K562 (cell line): ENCODE measurements at regions not wholly inside any gene's neighbourhood (a gene's known extent, or its start where the extent isn't known, plus 50 kb on each side); places are given as distances from the start of the nearest gene placed in this dataset.

ENCODE experiments used
- ATAC-seq: fragments of 200-7000 bp; cut with Tn5 transposase; 3 replicates; pipeline ENCODE4 v1.9.1; 2020; ENCODE audit warnings: moderate library complexity
- BruUV-seq: library from RNA; stranded (reverse); fragments of 400-500 nt; replicated peaks from 2 replicates; lab custom pipeline; 2021; lab: Mats Ljungman, UMichigan
- CTCF ChIA-PET: fragments of 300-600 bp; formaldehyde crosslinking; extraction: SDS; loops from one replicate; lab custom pipeline; 2021; ENCODE audit warnings: low intra/inter-chr PET ratio; lab: Yijun Ruan, JAX
- POLR2A ChIA-PET: fragments of 300-600, 350-650 bp; sonication (Branson Sonifier 250); formaldehyde crosslinking; extraction: SDS; loops from one replicate; lab custom pipeline; 2021; ENCODE audit warnings: antibody characterized with exemption, inconsistent platforms; lab: Yijun Ruan, JAX
- DNase-seq, 4 experiments: peaks; one replicate each; pipeline versions ENCODE4 v3.0.0 to v3.0.0-alpha.2; 2011 to 2018; ENCODE audit warnings: low spot score in 3 of 4, mixed read lengths in 3 of 4; ENCODE audit errors: extremely low read depth in 1 of 4
- FAIRE-seq: peaks from 2 replicates; lab custom pipeline; 2011; peaks lifted over from hg19 to GRCh38; lab: Jason Lieb, UNC
- H2AFZ ChIP-seq: 2 replicates; pipeline ENCODE4 v1.6.0; 2011; ENCODE audit warnings: low read depth, low read length, control low read depth, inconsistent platforms
- H3K27ac ChIP-seq: fragments of 200-600 bp; 3 replicates; pipeline ENCODE4 v1.8.0; 2011; ENCODE audit warnings: low read depth, mild to moderate bottlenecking, control low read depth, inconsistent platforms, low read length, moderate library complexity, mixed read lengths; ENCODE audit errors: extremely low read depth
- H3K27me3 ChIP-seq, 2 experiments: fragments of 300-600 bp in 1 of 2; 2 replicates in 1 of 2; 3 replicates in 1 of 2; pipeline versions ENCODE4 v1.6.0 to v1.8.0; 2011; ENCODE audit warnings: inconsistent platforms in 2 of 2, low read length in 2 of 2, mild to moderate bottlenecking in 1 of 2, mixed read lengths in 1 of 2, moderate library complexity in 1 of 2; ENCODE audit not compliant: control insufficient read depth in 2 of 2, insufficient read depth in 2 of 2
- H3K36me3 ChIP-seq: fragments of 300-600 bp; 3 replicates; pipeline ENCODE4 v1.8.0; 2011; ENCODE audit warnings: mild to moderate bottlenecking, low read length, inconsistent platforms; ENCODE audit not compliant: control insufficient read depth, insufficient read depth
- H3K4me1 ChIP-seq, 2 experiments: fragments of 200-600 bp in 1 of 2; replicated peaks in 1 of 2; 2 replicates in 1 of 2; 3 replicates in 1 of 2; pipeline versions ENCODE4 v1.5.1 to v1.8.0; 2011; ENCODE audit warnings: inconsistent platforms in 2 of 2, low read length in 2 of 2, mild to moderate bottlenecking in 1 of 2, mixed read lengths in 1 of 2, moderate library complexity in 1 of 2; ENCODE audit not compliant: control insufficient read depth in 2 of 2, insufficient read depth in 2 of 2
- H3K4me2 ChIP-seq: 2 replicates; pipeline ENCODE4 v1.6.1; 2011; ENCODE audit warnings: low read length, control low read depth, inconsistent platforms, mixed read lengths; ENCODE audit not compliant: insufficient read depth
- H3K4me3 ChIP-seq: fragments of 200-600 bp; sonication (generic), shearing (Covaris generic); 2 replicates; pipeline ENCODE4 v1.5.1; 2016; ENCODE audit warnings: control low read depth, inconsistent platforms
- H3K79me2 ChIP-seq: fragments of 200-600 bp; 3 replicates; pipeline ENCODE4 v1.8.0; 2011; ENCODE audit warnings: low read length, inconsistent platforms; ENCODE audit not compliant: control insufficient read depth, insufficient read depth
- H3K9ac ChIP-seq, 2 experiments: 2 replicates each; pipeline versions ENCODE4 v1.6.0 to v1.6.1; 2011; ENCODE audit warnings: low read depth in 2 of 2, low read length in 2 of 2, control low read depth in 1 of 2, inconsistent platforms in 1 of 2, mild to moderate bottlenecking in 1 of 2, mixed read lengths in 1 of 2; ENCODE audit not compliant: insufficient read depth in 1 of 2
- H3K9me1 ChIP-seq: one replicate; pipeline ENCODE4 v1.6.0; 2011; ENCODE audit warnings: inconsistent platforms, mild to moderate bottlenecking, low read length, moderate library complexity; ENCODE audit not compliant: control insufficient read depth, insufficient read depth
- H3K9me3 ChIP-seq: replicated peaks from 2 replicates; pipeline ENCODE4 v1.5.1; 2011; ENCODE audit warnings: low read depth, low read length, inconsistent platforms; ENCODE audit not compliant: control insufficient read depth, insufficient read depth
- H4K20me1 ChIP-seq: replicated peaks from 2 replicates; pipeline ENCODE4 v1.6.1; 2011; ENCODE audit warnings: low read length, inconsistent platforms, mixed read lengths; ENCODE audit not compliant: control insufficient read depth, insufficient read depth
- CBX1 ChIP-seq: sonication (generic); IDR thresholded peaks from 2 replicates; pipeline ENCODE4 v1.6.1; 2016; ENCODE audit warnings: antibody characterized with exemption, low read depth, mild to moderate bottlenecking
- E2F3 ChIP-seq: fragments of 250-450 bp; sonication (Bioruptor Pico); IDR thresholded peaks from 2 replicates; pipeline ENCODE4 v1.4.0; 2020; ENCODE audit warnings: mild to moderate bottlenecking
- GABPA ChIP-seq: fragments of 200-800 bp; sonication (Bioruptor generic); conservative IDR thresholded peaks from 2 replicates; pipeline ENCODE4 v1.6.1; 2016; ENCODE audit warnings: low read depth, missing genetic modification characterization, missing compliant biosample characterization
- JUNB ChIP-seq: fragments of 450-650 bp; formaldehyde crosslinking; conservative IDR thresholded peaks from 2 replicates; pipeline ENCODE4 v1.4.0; 2020; ENCODE audit warnings: mild to moderate bottlenecking
- KLF16 ChIP-seq: IDR thresholded peaks from 2 replicates; pipeline ENCODE4 v1.6.1; 2016; ENCODE audit warnings: antibody characterized with exemption
- MED1 ChIP-seq: sonication (generic); formaldehyde crosslinking; IDR thresholded peaks from 2 replicates; pipeline ENCODE4 v1.8.1; 2023; ENCODE audit warnings: missing genetic modification reagents, borderline replicate concordance
- PTBP1 ChIP-seq: fragments of 200-400 bp; formaldehyde crosslinking; IDR thresholded peaks from 2 replicates; pipeline ENCODE4 v1.6.1; 2017; ENCODE audit warnings: low read depth, low read length
- RBM15 ChIP-seq: fragments of 200-400 bp; formaldehyde crosslinking; IDR thresholded peaks from 2 replicates; pipeline ENCODE4 v1.6.1; 2018; ENCODE audit warnings: mild to moderate bottlenecking, low read length, moderate library complexity; ENCODE audit not compliant: insufficient read depth
- RBM39 ChIP-seq: fragments of 200-400 bp; formaldehyde crosslinking; optimal IDR thresholded peaks from 2 replicates; pipeline ENCODE3; 2018; ENCODE audit warnings: low read depth, low read length
- XRCC5 ChIP-seq: fragments of 200-400 bp; formaldehyde crosslinking; IDR thresholded peaks from 2 replicates; pipeline ENCODE4 v1.6.1; 2017; ENCODE audit warnings: low read depth, mild to moderate bottlenecking, low read length
- ZNF431 ChIP-seq: sonication (generic); formaldehyde crosslinking; IDR thresholded peaks from 2 replicates; pipeline ENCODE4 v1.8.0; 2022; ENCODE audit warnings: mild to moderate bottlenecking, missing genetic modification reagents
- in situ Hi-C: fragments of 300-500 bp; cut with MboI; formaldehyde crosslinking; loops from 4 replicates; pipeline ENCODE4 v1.15.0; 2018; ENCODE audit warnings: inconsistent platforms, mixed read lengths
- intact Hi-C: fragments of 100-400 bp; cut with micrococcal nuclease; formaldehyde crosslinking; loops from 2 replicates; pipeline ENCODE4 v1.14.2; 2022

DNA sequence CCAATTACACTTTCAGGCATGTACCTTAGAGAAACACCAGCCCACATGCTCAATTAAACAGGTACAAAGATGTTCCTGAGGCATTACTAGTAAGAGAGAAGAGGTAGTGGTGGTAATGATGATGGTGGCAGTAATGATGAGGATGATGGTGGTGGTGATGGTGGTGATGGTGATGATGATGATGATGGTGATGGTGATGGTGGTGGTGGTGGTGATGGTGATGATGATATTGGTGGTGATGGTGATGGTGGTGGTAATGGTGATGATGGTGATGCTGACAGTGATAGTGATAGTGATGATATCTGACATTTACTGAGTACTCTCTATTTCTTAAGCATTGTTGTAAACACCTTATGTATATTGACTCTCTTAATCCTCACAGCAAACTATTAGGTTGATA is 318.4 kb downstream of the NSG2 start:
- no peak overlapping the region for H2AFZ ChIP-seq
- H3K9me3 ChIP-seq = peaks cover 5% of the 10 kb centered on the region; the same call in 1 of the 2 replicates
- H3K36me3 ChIP-seq = no peaks in the 10 kb centered on the region
- ChIA-PET POLR2A (no interaction called here), CTCF (no interaction called here)
- BruUV-seq = no TSS peak
- intact Hi-C loops (no loop called here), in situ Hi-C loops (no loop called here)
- no peak for ATAC-seq
- DNase-seq = no peak
- no peaks in the 10 kb centered on the region; a peak in 2 of 5 replicates for H3K27me3 ChIP-seq
- TF ChIP-seq RBM15 (no peak), PTBP1 (no peak), MED1 (CRISPR knock-in tag) (no peak), KLF16 (no peak), ZNF431 (CRISPR knock-in tag) (no peak), E2F3 (CRISPR knock-in tag) (no peak), JUNB (CRISPR knock-in tag) (no peak), GABPA (tag) (no peak), CBX1 (no peak), XRCC5 (no peak), RBM39 (no peak)
- no peak overlapping the region for H3K9ac ChIP-seq
- H3K79me2 ChIP-seq = no peaks in the 10 kb centered on the region
- H3K4me2 ChIP-seq = no peak overlapping the region
- no peak for FAIRE-seq
- H3K4me1 ChIP-seq = no peaks in the 10 kb centered on the region
- no peak overlapping the region for H3K4me3 ChIP-seq
- H3K9me1 ChIP-seq = no peaks in the 10 kb centered on the region
- H4K20me1 ChIP-seq = no peaks in the 10 kb centered on the region
- no peak overlapping the region for H3K27ac ChIP-seq
